Glutamatergic neuron (in vitro differentiated cells): ENCODE measurements at regions not wholly inside any gene's neighbourhood (a gene's known extent, or its start where the extent isn't known, plus 50 kb on each side); places are given as distances from the start of the nearest gene placed in this dataset.

Experiments
- DNase-seq: peaks from one replicate; pipeline ENCODE4 v3.0.0; 2022
- H3K27ac Mint-ChIP-seq: one replicate; pipeline ENCODE4 v1.8.0; 2020; ENCODE audit warnings: mild to moderate bottlenecking, mixed read lengths, inconsistent platforms; ENCODE audit not compliant: unreplicated experiment
- H3K27me3 Mint-ChIP-seq: one replicate; pipeline ENCODE4 v1.8.0; 2020; ENCODE audit warnings: mild to moderate bottlenecking, moderate library complexity, mixed read lengths, inconsistent platforms; ENCODE audit not compliant: unreplicated experiment
- H3K36me3 Mint-ChIP-seq: one replicate; pipeline ENCODE4 v1.8.0; 2020; ENCODE audit warnings: mild to moderate bottlenecking, mixed read lengths, inconsistent platforms; ENCODE audit not compliant: unreplicated experiment
- H3K4me1 Mint-ChIP-seq: one replicate; pipeline ENCODE4 v1.8.0; 2020; ENCODE audit warnings: mild to moderate bottlenecking, low read depth, mixed read lengths, inconsistent platforms; ENCODE audit not compliant: unreplicated experiment
- H3K4me3 Mint-ChIP-seq: one replicate; pipeline ENCODE4 v1.8.0; 2020; ENCODE audit warnings: mild to moderate bottlenecking, mixed read lengths, inconsistent platforms; ENCODE audit not compliant: unreplicated experiment
- H3K9me3 Mint-ChIP-seq: one replicate; pipeline ENCODE4 v1.8.0; 2020; ENCODE audit warnings: mild to moderate bottlenecking, moderate library complexity, mixed read lengths, inconsistent platforms; ENCODE audit not compliant: unreplicated experiment
- TF ChIP-seq, protein P1 (sequence below): fragments of 200-600 bp; sonication (generic); IDR thresholded peaks from one replicate; pipeline ENCODE4 v1.5.0; 2021; ENCODE audit not compliant: partially characterized antibody, unreplicated experiment

DNA sequence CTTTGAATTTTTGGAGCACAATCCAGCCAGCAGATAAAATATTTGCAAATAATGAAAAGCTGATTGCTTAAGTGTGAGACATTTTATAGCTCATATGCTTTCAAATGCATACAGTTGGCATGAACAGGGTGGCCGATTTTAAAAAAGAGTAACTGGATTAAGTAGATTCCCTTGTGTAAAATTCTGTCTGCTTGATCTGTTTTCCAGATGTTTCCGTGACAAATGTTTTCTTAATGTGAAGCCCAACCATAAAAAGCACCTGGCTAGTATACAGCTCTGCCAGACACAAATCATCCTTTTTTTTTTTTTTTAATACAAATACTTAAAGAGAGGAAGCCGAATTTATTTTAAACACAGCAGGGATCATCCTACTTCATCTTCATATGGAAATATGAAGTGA, 440.7 kb downstream of the CCER1 start:
- no peaks in the 10 kb centered on the region for H3K27me3 Mint-ChIP-seq
- TF ChIP-seq, protein P1, sequence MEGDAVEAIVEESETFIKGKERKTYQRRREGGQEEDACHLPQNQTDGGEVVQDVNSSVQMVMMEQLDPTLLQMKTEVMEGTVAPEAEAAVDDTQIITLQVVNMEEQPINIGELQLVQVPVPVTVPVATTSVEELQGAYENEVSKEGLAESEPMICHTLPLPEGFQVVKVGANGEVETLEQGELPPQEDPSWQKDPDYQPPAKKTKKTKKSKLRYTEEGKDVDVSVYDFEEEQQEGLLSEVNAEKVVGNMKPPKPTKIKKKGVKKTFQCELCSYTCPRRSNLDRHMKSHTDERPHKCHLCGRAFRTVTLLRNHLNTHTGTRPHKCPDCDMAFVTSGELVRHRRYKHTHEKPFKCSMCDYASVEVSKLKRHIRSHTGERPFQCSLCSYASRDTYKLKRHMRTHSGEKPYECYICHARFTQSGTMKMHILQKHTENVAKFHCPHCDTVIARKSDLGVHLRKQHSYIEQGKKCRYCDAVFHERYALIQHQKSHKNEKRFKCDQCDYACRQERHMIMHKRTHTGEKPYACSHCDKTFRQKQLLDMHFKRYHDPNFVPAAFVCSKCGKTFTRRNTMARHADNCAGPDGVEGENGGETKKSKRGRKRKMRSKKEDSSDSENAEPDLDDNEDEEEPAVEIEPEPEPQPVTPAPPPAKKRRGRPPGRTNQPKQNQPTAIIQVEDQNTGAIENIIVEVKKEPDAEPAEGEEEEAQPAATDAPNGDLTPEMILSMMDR, result no peak
- no peak for DNase-seq
- no peak overlapping the region for H3K27ac Mint-ChIP-seq
- no peaks in the 10 kb centered on the region for H3K9me3 Mint-ChIP-seq
- H3K36me3 Mint-ChIP-seq, result no peaks in the 10 kb centered on the region
- no peak overlapping the region for H3K4me3 Mint-ChIP-seq
- H3K4me1 Mint-ChIP-seq, result peaks cover 2% of the 10 kb centered on the region

DNA sequence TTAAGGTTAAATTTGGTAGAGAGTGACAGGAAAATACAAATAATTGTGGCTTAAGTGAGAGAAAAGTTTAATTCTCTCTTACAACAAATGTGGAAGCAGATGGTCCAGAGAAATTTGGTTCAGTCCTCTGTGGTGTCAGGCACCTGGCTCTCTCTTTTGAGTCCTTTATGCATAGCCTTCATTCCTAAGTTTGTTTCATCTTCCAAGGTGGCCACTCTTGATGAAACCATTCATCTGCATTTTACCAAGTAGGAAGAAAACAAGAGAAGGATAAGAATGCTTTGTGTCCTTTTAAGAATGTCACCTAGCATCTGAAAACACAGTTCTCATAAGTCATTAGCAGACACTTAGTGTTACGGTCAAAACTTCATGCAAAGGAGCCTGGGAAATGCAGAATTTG, 442.5 kb downstream of the CCER1 start:
- DNase-seq, result no peak
- peaks cover 2% of the 10 kb centered on the region for H3K4me1 Mint-ChIP-seq
- no peak overlapping the region for H3K4me3 Mint-ChIP-seq
- no peaks in the 10 kb centered on the region for H3K27me3 Mint-ChIP-seq
- no peaks in the 10 kb centered on the region for H3K9me3 Mint-ChIP-seq
- no peak overlapping the region for H3K27ac Mint-ChIP-seq
- TF ChIP-seq, protein P1, result no peak
- H3K36me3 Mint-ChIP-seq, result no peaks in the 10 kb centered on the region

DNA sequence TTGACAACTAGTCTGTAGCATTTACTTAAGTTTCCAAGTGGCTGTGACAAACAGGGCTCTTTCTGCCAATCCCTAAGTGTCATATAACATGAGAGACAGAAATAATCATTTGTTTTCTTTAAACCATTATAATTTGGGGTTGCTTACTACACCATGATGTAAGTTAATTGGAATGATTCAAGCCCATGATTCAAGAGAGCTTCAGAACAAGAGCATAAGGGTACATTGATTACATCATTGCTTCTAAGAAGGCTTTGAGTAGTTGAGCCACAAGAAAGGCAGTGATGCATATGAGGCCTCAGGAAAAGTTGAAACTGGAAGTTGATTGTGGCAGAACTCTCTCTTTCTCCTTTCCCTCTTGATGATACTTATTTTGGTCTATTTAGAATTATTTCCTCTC, 444.0 kb downstream of the CCER1 start:
- Mint-ChIP-seq H3K27ac (no peak overlapping the region), H3K36me3 (no peaks in the 10 kb centered on the region), H3K27me3 (no peaks in the 10 kb centered on the region), H3K4me3 (no peak overlapping the region), H3K9me3 (no peaks in the 10 kb centered on the region), H3K4me1 (peaks cover 2% of the 10 kb centered on the region)
- TF ChIP-seq, protein P1, result no peak
- DNase-seq, result no peak

DNA sequence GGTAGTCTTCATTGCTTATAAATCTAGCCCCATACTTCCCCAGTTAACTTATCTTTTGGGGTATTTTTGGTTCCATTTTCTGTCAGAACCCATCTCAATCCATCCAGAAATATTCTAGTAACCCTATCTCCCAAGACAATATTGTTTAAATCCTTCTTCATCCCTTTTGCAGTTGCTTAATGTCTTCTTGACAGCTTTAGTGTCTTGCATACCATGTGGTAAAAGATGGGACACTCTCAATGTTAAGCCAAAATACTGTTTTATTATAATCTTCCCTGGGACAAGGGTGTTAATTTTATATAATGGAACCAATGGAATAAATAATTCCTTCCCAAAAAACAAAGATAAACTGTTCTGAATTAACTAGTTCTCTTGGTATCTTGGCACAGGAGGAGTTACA, 450.2 kb downstream of the CCER1 start:
- DNase-seq, result no peak
- H3K9me3 Mint-ChIP-seq, result no peaks in the 10 kb centered on the region
- H3K36me3 Mint-ChIP-seq, result no peaks in the 10 kb centered on the region
- H3K27ac Mint-ChIP-seq, result no peak overlapping the region
- TF ChIP-seq, protein P1, result no peak
- no peaks in the 10 kb centered on the region for H3K27me3 Mint-ChIP-seq
- no peak overlapping the region for H3K4me3 Mint-ChIP-seq
- H3K4me1 Mint-ChIP-seq, result no peaks in the 10 kb centered on the region

DNA sequence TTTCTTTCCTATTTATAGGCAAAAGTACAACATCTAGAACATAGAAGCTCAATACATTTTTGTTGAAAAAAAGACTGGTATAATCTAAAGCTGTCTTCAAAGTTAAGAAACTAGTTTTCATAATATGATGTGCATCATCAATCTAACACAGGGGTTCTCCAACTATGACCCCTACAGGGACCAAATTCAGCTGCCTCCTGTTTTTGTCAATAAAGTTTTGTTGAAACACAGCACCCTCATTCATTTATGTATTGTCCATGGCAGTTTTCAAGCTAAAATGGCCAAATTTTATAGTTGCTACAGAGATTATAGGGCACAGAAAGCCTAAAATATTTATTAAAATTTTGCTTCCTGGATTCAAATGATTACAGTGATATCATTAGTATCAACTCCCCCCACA, 452.9 kb downstream of the CCER1 start:
- H3K36me3 Mint-ChIP-seq, result no peaks in the 10 kb centered on the region
- no peaks in the 10 kb centered on the region for H3K9me3 Mint-ChIP-seq
- TF ChIP-seq, protein P1, result no peak
- no peak for DNase-seq
- no peaks in the 10 kb centered on the region for H3K4me1 Mint-ChIP-seq
- no peaks in the 10 kb centered on the region for H3K27me3 Mint-ChIP-seq
- H3K4me3 Mint-ChIP-seq, result no peak overlapping the region
- H3K27ac Mint-ChIP-seq, result no peak overlapping the region
